Esophagus squamous epithelium (tissue), 5 donors: ENCODE measurements at regions not wholly inside any gene's neighbourhood (a gene's known extent, or its start where the extent isn't known, plus 50 kb on each side); places are given as distances from the start of the nearest gene placed in this dataset.

Experiments used
- DNase-seq: peaks from one replicate; lab custom pipeline; 2025; lab: John Stamatoyannopoulos, UW
- H3K27ac ChIP-seq, 4 donors: fragments of 200-600 bp; sonication (generic); one replicate each; pipeline ENCODE4 v1.5.1; 2016 to 2019; ENCODE audit warnings: mild to moderate bottlenecking in 1 of 4
- H3K27me3 ChIP-seq, 4 donors: fragments of 200-600 bp; sonication (generic); 1 replicate in 3 of 4; 2 replicates in 1 of 4; pipeline versions ENCODE4 v1.5.1 to v1.6.0; 2017 to 2021; ENCODE audit warnings: antibody characterized with exemption in 1 of 4
- H3K36me3 ChIP-seq, 3 donors: fragments of 200-600 bp; sonication (generic); one replicate each; pipeline ENCODE4 v1.5.1; 2016 to 2019
- H3K4me1 ChIP-seq, 3 donors: fragments of 200-600 bp; sonication (generic); one replicate each; pipeline ENCODE4 v1.5.1; 2017 to 2019
- H3K4me3 ChIP-seq, 4 donors: fragments of 200-600 bp; sonication (generic); 1 replicate in 3 of 4; 2 replicates in 1 of 4; pipeline ENCODE4 v1.5.1; 2016 to 2019; ENCODE audit warnings: mild to moderate bottlenecking in 2 of 4, moderate library complexity in 1 of 4
- H3K9me3 ChIP-seq, 3 donors: fragments of 200-600 bp; sonication (generic); one replicate each; pipeline ENCODE4 v1.5.1; 2016 to 2019
- POLR2A ChIP-seq, 4 donors: fragments of 450-650 bp; IDR thresholded peaks; one replicate each; pipeline ENCODE4 v1.6.1; 2017; ENCODE audit warnings: antibody characterized with exemption in 4 of 4, mild to moderate bottlenecking in 4 of 4, moderate library complexity in 3 of 4
- WGBS, 2 donors: methylation state at CpG; one replicate each; pipeline ENCODE4 v1.1.5; 2018; 5-methylcytosine and 5-hydroxymethylcytosine counted together
- intact Hi-C: fragments of 100-400 bp; cut with DNase I; formaldehyde crosslinking; loops from one replicate; pipeline ENCODE4 v1.15.0; 2022
- TF ChIP-seq, protein P1 (sequence below), 6 experiments: fragments of 450-650 bp in 4 of 6; fragments of 200-600 bp in 2 of 6; sonication (generic) in 2 of 6; IDR thresholded peaks; one replicate each; pipeline ENCODE4 v1.5.1; 2016 to 2019; ENCODE audit warnings: antibody characterized with exemption in 6 of 6, mild to moderate bottlenecking in 4 of 6, moderate library complexity in 4 of 6
- donor health status: DM: yes; HTN: yes; CAD: no.

DNA sequence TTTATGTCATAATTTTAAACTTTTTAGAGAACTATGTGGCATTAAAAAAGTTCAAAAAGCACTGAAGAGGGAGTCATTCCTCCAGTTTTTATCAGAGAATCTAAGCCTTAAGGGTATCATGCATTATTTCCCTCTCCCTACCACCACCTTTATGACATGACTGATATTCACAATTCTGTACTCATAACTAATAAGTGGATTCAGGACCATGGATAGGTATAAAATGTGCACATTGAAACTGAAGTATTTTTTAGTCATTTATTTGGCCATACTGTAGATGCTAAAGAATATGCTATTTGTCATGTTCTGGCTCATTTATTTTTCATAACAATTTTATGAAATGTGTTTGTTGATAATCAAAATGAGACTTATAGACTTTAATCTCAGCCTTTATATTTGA, 897.5 kb upstream of the AGA start:
- H3K27ac ChIP-seq, result no peak overlapping the region
- H3K36me3 ChIP-seq, result no peaks in the 10 kb centered on the region
- H3K27me3 ChIP-seq, result no peaks in the 10 kb centered on the region
- H3K4me3 ChIP-seq, result no peak overlapping the region
- no peak for DNase-seq
- TF ChIP-seq POLR2A (IDR thresholded peaks at IDR 0.05), result no peak
- TF ChIP-seq, protein P1, sequence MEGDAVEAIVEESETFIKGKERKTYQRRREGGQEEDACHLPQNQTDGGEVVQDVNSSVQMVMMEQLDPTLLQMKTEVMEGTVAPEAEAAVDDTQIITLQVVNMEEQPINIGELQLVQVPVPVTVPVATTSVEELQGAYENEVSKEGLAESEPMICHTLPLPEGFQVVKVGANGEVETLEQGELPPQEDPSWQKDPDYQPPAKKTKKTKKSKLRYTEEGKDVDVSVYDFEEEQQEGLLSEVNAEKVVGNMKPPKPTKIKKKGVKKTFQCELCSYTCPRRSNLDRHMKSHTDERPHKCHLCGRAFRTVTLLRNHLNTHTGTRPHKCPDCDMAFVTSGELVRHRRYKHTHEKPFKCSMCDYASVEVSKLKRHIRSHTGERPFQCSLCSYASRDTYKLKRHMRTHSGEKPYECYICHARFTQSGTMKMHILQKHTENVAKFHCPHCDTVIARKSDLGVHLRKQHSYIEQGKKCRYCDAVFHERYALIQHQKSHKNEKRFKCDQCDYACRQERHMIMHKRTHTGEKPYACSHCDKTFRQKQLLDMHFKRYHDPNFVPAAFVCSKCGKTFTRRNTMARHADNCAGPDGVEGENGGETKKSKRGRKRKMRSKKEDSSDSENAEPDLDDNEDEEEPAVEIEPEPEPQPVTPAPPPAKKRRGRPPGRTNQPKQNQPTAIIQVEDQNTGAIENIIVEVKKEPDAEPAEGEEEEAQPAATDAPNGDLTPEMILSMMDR (IDR thresholded peaks at IDR 0.05), result no peak
- no peaks in the 10 kb centered on the region for H3K9me3 ChIP-seq
- intact Hi-C loops, result no loop called here
- H3K4me1 ChIP-seq, result no peaks in the 10 kb centered on the region

DNA sequence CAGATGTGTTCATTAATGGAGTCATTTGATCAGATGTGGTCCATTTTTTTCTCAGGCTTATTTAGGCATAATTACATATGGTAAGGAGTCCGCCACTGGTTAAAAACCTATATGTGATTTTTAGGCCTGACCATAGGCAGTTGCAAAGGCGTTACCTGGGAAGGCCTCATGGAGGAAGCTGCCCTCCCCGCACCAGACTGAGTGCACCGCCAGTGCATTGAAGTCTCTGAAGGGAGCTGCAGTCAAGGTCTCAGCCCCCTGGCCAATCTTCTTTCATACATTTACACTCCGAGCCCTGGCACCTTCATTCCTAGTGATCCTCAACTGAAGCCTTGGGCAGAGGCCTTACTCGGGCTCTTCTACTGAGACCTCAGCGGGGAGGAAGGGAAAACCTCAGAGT, 898.2 kb upstream of the AGA start:
- TF ChIP-seq, protein P1 (IDR thresholded peaks at IDR 0.05), result no peak
- no peak for DNase-seq
- Histone ChIP-seq H3K27ac (no peak overlapping the region), H3K4me1 (no peaks in the 10 kb centered on the region), H3K27me3 (no peaks in the 10 kb centered on the region), H3K36me3 (no peaks in the 10 kb centered on the region), H3K9me3 (no peaks in the 10 kb centered on the region), H3K4me3 (no peak overlapping the region)
- intact Hi-C loops, result no loop called here
- WGBS, 2 donors, result 76 to 79% methylated on average over 7 of the region's 7 CpGs

DNA sequence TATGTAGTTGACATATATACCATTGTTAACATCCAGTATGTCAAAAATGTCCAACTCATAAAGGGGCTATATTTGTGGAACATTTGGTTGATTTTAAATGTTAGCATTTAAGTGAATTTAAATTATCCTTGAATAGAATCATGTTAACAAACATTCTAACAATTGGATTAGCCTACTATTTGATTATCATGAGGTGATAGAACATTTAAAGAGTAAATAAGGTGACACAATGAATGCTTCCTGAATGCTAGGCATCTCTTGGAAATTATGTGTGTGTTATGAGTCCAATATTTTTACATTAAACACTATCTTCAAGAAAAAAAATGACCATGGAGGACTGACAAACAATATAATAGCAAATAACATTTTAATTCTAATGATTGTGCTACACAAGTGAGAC, 901.9 kb upstream of the AGA start:
- intact Hi-C loops, result no loop called here
- Histone ChIP-seq H3K4me3 (no peak overlapping the region), H3K27ac (no peak overlapping the region), H3K4me1 (no peaks in the 10 kb centered on the region), H3K9me3 (no peaks in the 10 kb centered on the region), H3K36me3 (no peaks in the 10 kb centered on the region), H3K27me3 (no peaks in the 10 kb centered on the region)
- no peak for DNase-seq
- TF ChIP-seq, protein P1 (IDR thresholded peaks at IDR 0.05), result no peak
- no peak for TF ChIP-seq POLR2A (IDR thresholded peaks at IDR 0.05)

DNA sequence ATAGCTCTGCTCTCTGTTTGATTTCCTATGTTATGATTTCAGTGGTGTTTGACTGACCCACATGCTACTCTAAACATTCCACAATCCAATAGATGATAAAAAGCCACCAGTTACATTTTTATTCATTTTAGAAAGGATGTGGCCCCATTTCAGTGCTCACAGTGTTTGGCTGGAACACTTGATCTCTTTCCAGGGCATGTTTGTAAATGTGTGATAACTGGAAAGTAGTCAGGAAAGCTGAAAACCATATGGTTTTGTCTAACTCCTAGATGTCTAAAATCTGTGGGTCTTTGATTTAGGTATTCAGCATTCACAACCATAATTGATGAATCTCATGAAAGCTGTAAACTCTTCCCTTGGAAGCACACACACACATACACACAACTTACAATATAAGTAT, 904.9 kb upstream of the AGA start:
- H3K27ac ChIP-seq, result no peak overlapping the region
- DNase-seq, result no peak
- no peaks in the 10 kb centered on the region for H3K27me3 ChIP-seq
- H3K36me3 ChIP-seq, result no peaks in the 10 kb centered on the region
- no peak overlapping the region for H3K4me3 ChIP-seq
- intact Hi-C loops, result no loop called here
- no peaks in the 10 kb centered on the region for H3K4me1 ChIP-seq
- H3K9me3 ChIP-seq, result no peaks in the 10 kb centered on the region
- TF ChIP-seq, protein P1 (IDR thresholded peaks at IDR 0.05), result no peak
- TF ChIP-seq POLR2A (IDR thresholded peaks at IDR 0.05), result no peak

DNA sequence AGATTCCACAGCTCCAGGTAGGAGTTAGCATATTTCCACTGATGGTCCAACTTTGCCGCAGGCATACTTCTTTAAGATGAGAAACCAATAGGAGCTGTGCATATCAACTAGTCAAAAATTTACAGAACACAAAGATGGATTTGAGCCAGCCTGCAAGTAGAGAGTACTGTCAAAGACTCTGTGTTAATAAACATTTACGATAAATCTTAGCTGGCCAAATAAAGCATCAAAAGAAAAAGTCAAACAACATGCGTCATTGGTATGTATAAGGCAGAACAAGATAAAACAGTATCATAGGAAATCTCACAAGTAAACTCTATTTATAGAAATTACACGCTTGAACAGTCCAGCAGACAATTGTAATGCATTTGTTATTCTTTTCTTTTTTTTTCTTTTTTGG, 907.4 kb upstream of the AGA start:
- Histone ChIP-seq H3K36me3 (no peaks in the 10 kb centered on the region), H3K9me3 (no peaks in the 10 kb centered on the region), H3K4me3 (no peak overlapping the region), H3K4me1 (no peaks in the 10 kb centered on the region), H3K27me3 (no peaks in the 10 kb centered on the region), H3K27ac (no peak overlapping the region)
- TF ChIP-seq, protein P1 (IDR thresholded peaks at IDR 0.05), result no peak
- TF ChIP-seq POLR2A (IDR thresholded peaks at IDR 0.05), result no peak
- DNase-seq, result no peak
- WGBS, 2 donors, result 62 to 63% methylated on average over 4 of the region's 4 CpGs
- intact Hi-C loops, result no loop called here
